ENCODE measurements at regions not wholly inside any gene's neighbourhood (a gene's known extent, or its start where the extent isn't known, plus 50 kb on each side); places are given as distances from the start of the nearest gene placed in this dataset.

GRCh38 chr1:87814573-87814972, 485.9 kb downstream of the LMO4 start:
- no peak for TF ChIP-seq POLR2A (IDR thresholded peaks at IDR 0.05)
- no peak for TF ChIP-seq CTCF (IDR thresholded peaks at IDR 0.05)
- no peak for TF ChIP-seq EP300 (IDR thresholded peaks at IDR 0.05)
- Histone ChIP-seq H3K4me1 (no peaks in the 10 kb centered on the region), H3K4me3 (no peak overlapping the region), H3K36me3 (no peaks in the 10 kb centered on the region), H3K27ac (no peak overlapping the region), H3K27me3 (no peaks in the 10 kb centered on the region), H3K9me3 (no peaks in the 10 kb centered on the region)
- WGBS = 60% methylated on average over 1 of the region's 1 CpG
- no peak for DNase-seq (ENCODE audit: low spot score in 2 of 2)

GRCh38 chr1:87816646-87817045, 488.0 kb downstream of the LMO4 start:
- Histone ChIP-seq H3K9me3 (no peaks in the 10 kb centered on the region), H3K36me3 (no peaks in the 10 kb centered on the region), H3K27ac (no peak overlapping the region), H3K27me3 (no peaks in the 10 kb centered on the region), H3K4me1 (no peaks in the 10 kb centered on the region), H3K4me3 (no peak overlapping the region)
- 74% methylated on average over 3 of the region's 3 CpGs for WGBS
- DNase-seq (ENCODE audit: low spot score in 2 of 2) = no peak
- TF ChIP-seq CTCF (IDR thresholded peaks at IDR 0.05) = no peak
- no peak for TF ChIP-seq POLR2AphosphoS5 (IDR thresholded peaks at IDR 0.05)
- no peak for TF ChIP-seq POLR2A (IDR thresholded peaks at IDR 0.05)
- no peak for TF ChIP-seq EP300 (IDR thresholded peaks at IDR 0.05)

GRCh38 chr1:87820668-87821334, 492.1 kb downstream of the LMO4 start:
- no peaks in the 10 kb centered on the region for H3K9me3 ChIP-seq
- no peaks in the 10 kb centered on the region for H3K4me1 ChIP-seq
- 61% methylated on average over 8 of the region's 8 CpGs for WGBS
- no peak overlapping the region for H3K4me3 ChIP-seq
- no peaks in the 10 kb centered on the region for H3K36me3 ChIP-seq
- TF ChIP-seq POLR2A (IDR thresholded peaks at IDR 0.05) (no peak), EP300 (IDR thresholded peaks at IDR 0.05) (no peak), CTCF (IDR thresholded peaks at IDR 0.05) (no peak), POLR2AphosphoS5 (IDR thresholded peaks at IDR 0.05) (no peak)
- DNase-seq (ENCODE audit: low spot score in 2 of 2) = no peak
- no peaks in the 10 kb centered on the region for H3K27me3 ChIP-seq
- H3K27ac ChIP-seq = no peak overlapping the region

- Histone ChIP-seq H3K9me3 (no peaks in the 10 kb centered on the region), H3K27ac (no peak overlapping the region), H3K27me3 (no peaks in the 10 kb centered on the region), H3K4me1 (no peaks in the 10 kb centered on the region), H3K4me3 (no peak overlapping the region), H3K36me3 (no peaks in the 10 kb centered on the region)
- DNase-seq (ENCODE audit: low spot score in 2 of 2) = no peak
- 96% methylated on average over 5 of the region's 5 CpGs for WGBS
- TF ChIP-seq EP300 (IDR thresholded peaks at IDR 0.05) = no peak
- no peak for TF ChIP-seq CTCF (IDR thresholded peaks at IDR 0.05)
- TF ChIP-seq POLR2A (IDR thresholded peaks at IDR 0.05) = no peak
- TF ChIP-seq POLR2AphosphoS5 (IDR thresholded peaks at IDR 0.05) = no peak
These were observed 492.6 kb downstream of the LMO4 start for GRCh38 chr1:87821335-87821697.

GRCh38 chr1:87826681-87827251, 498.1 kb downstream of the LMO4 start:
- 16% methylated on average over 7 of the region's 7 CpGs for WGBS
- H3K4me1 ChIP-seq = peaks cover 6% of the 10 kb centered on the region
- DNase-seq (ENCODE audit: low spot score in 2 of 2) = peak in 1 of 2 donors; percentile 62
- H3K36me3 ChIP-seq = no peaks in the 10 kb centered on the region
- no peak overlapping the region for H3K27ac ChIP-seq
- H3K9me3 ChIP-seq = no peaks in the 10 kb centered on the region
- H3K27me3 ChIP-seq = no peaks in the 10 kb centered on the region
- peak overlapping the region; percentile 25 for H3K4me3 ChIP-seq
- TF ChIP-seq EP300 (IDR thresholded peaks at IDR 0.05) (no peak), POLR2A (IDR thresholded peaks at IDR 0.05) (no peak), CTCF (IDR thresholded peaks at IDR 0.05) (no peak), POLR2AphosphoS5 (IDR thresholded peaks at IDR 0.05) (no peak)

Measured in suprapubic skin (tissue), 4 donors.